ENCODE measurements at regions not wholly inside any gene's neighbourhood (a gene's known extent, or its start where the extent isn't known, plus 50 kb on each side); places are given as distances from the start of the nearest gene placed in this dataset.

GRCh38 chr6:170137176-170137891 is 153.5 kb downstream of the DLL1 start:
- no peak for DNase-seq (ENCODE audit: extremely low read depth, low read depth)

- DNase-seq (ENCODE audit: extremely low read depth, low read depth), result no peak
Measured at GRCh38 chr6:170136541-170137175, 154.2 kb downstream of the DLL1 start.

DNA sequence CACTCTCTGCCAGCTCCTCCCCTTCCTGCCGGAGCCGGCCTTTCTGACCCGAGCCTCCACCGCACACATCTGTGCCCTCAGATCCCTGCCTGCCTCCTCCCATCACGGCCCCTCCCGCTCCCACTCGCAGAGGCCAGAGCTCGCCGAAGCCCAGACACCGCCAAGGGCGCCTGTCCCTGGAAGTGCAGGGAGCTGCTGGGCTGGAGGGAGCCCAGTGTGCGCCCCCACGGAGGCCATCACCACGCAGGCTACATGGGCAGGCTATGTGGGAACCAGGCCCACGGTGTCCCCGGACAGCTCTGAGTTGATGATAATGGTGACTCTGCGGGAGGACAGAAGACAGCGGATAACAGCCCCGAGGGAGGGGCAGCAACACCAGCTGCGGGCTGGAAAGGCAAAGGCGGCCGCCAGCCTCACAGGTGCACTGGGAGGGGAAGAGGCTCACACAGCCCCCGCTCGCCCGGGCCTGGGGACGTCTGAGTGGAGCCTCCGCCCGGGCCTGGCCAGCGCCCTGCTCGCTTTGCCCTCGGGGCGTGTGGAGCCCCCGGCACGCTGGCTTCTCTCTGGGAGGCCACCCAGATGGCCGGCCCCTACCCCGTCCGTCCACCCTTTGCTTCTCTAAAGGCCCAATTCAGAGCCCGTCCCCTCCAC is 154.9 kb downstream of the DLL1 start:
- no peak for DNase-seq (ENCODE audit: extremely low read depth, low read depth)

- no peak for DNase-seq (ENCODE audit: extremely low read depth, low read depth)
Measured at GRCh38 chr6:170135461-170135820, 155.4 kb downstream of the DLL1 start.

DNA sequence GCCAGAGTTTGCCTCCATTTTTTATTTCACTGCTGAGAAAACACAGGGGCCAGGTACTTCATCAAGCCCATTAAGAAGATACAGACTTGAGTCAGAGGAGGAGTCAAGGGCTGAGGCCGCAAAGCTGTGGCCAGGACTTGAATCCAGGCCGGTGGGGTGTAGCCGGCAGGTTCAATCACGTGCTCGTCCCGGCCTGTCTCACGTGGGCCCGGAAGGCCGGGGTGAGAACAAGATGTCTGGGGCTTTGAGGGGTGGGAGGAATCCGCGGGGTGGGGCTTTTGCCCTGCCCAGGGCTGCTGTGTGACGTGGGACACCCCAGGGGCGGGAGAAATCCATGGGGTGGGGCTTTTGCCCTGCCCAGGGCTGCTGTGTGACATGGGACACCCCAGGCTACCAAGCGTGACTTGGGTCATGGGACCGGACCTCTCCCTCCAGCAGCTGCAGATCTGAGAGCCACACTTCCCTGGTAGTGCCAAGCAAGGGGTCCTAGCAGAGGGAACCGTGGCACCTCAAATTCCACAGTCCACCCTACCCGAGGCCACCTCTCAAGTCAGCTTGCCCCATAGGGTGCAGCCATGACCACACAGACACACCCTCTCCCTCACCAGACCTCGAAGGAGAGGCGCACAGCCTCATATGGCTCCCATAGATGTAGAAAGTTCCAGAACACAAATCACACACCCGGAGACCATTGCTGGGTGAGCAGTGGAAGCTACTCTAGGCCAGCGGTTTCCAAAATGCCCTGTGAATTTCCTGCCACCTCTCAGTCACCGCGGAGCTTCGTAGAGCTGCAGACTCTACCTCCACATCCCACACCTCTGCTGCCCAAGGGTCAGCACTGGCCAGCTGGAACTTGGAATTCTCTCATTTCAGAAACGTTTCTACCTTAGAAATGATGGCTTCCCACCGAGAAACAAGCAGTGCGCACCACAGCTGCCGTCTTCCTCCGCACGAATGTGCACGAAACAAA is 156.1 kb downstream of the DLL1 start:
- no peak for DNase-seq (ENCODE audit: extremely low read depth, low read depth)

DNA sequence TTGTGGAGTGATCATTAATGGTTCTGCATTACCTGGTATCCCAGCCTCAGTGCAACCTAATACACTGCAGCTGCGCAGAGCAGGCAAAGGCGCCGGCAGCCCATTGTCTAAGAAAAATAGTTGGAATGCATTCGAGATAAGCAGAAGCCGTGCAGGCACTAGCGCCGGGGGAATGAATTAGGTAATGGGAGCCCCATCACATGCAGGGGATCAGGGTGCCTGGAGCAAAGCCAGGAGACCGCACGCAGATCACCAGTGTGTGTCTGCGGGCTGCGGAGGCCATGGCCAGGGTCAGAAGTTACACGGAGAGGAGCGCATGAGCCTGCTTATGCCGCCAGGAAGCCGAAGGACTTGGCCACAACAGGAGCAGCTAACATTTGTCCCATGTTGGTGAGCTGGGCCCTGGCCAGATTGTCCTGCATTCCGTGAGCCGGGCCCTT is 156.8 kb downstream of the DLL1 start:
- DNase-seq (ENCODE audit: extremely low read depth, low read depth), result no peak

DNA sequence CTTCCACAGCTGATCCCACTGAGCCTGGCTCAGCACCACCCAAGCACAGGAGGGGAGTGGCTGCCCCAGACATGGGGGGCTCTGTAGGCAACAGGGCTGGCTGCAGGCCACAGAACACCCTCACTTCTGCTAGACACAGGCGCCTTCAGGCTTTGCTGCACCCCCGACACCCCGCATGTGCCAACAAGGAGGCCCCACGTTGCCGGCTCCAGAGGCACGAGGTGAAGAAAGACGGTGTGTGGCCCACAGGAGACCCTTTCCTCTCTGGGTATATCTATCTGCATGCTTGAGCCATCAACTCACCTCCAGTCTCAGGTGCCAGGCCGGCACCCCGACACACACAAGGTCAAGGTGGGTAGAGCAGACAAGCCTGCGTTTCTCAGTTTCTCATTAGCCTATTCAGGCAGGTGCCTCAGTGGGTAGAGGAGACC is 158.3 kb downstream of the DLL1 start:
- no peak for DNase-seq (ENCODE audit: extremely low read depth, low read depth)

- no peak for DNase-seq (ENCODE audit: extremely low read depth, low read depth)
Measured at GRCh38 chr6:170132011-170132521, 158.8 kb downstream of the DLL1 start.

DNA sequence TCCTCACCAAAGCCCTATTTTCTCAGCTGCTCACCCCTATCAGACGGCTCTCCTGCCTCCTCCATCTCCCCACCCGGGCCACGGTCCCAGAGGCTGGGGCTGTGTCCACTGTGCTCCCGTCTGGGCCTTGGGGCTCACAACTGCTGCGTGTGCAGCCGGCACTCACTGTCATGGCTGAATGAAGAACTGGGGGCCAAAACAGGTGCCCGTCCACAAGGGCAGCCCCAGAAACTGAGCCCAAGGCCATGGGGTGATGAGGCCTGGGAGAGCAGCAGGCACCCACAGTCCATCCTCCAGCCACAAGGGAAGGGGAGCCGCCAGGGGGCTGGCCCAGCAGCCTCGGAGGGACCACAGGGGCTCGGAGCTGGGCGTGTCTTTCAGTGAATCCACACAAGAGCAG is 159.5 kb downstream of the DLL1 start:
- no peak for DNase-seq (ENCODE audit: extremely low read depth, low read depth)

GRCh38 chr6:170130771-170131241 is 160.1 kb downstream of the DLL1 start:
- no peak for DNase-seq (ENCODE audit: extremely low read depth, low read depth)

DNA sequence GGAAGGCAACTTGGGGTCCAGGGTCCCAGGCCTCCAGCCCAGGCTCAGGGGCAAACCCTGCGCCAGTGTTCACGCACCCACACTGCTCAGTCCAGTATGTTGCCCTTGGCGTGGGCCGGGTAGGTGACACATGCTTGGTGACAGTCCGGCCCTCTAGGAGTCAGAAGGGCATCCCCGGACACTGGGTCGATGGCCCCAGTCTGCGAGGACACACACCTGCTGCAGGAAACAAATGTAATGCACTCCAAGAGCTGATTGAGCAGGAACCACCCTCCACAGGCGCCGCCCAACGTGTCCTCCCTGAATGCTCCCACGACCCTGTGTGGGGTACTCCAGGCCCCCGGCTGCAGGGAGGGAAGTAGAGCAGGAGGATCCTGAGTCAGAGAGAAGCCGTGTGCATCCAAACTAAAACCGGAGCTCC is 160.7 kb downstream of the DLL1 start:
- DNase-seq (ENCODE audit: extremely low read depth, low read depth), result no peak

DNA sequence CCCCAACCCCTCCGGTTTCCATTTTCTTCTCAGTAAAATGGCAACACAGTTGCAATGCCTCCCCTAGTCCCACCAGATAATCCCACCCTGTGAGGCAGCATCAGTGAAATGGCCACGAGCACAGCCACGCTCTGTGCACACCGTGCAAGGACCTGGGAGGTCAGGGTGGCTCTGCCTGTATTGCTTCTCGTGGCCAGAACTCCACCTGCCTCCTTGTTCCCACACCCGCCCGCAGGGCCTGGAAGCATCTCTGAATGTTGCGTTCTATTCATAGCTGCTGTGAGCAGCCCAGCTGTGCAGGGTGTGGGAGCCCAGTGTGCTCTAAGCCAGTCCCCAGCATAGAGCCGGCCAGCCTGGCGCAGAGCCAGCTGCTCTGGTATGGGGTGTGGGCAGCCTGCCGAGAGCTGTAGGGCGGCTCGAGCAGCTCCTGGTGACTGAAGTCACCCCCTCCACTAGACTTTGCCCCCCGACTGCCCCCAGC is 161.1 kb downstream of the DLL1 start:
- DNase-seq (ENCODE audit: extremely low read depth, low read depth), result no peak

- no peak for DNase-seq (ENCODE audit: extremely low read depth, low read depth)
Measured at GRCh38 chr6:170128811-170129681, 161.8 kb downstream of the DLL1 start.

DNA sequence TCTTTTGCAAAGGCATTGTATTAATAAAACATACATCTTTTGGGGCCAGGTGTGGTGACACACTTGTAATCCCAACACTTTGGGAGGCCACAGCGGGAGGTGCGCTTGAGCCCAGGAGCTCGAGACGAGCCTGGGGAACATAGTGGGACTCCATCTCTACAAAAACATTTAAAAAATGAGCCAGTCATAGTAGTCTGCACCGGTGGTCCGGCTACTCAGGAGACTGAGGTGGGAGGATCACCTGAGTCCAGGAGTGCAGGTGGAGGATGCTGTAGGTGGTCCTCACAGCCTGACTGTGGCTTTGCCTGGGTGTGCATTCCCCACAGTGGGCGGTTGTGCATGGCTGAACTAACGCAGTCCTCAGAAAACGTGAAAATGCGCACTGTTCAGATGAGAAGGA is 162.5 kb downstream of the DLL1 start:
- DNase-seq (ENCODE audit: extremely low read depth, low read depth), result no peak

DNA sequence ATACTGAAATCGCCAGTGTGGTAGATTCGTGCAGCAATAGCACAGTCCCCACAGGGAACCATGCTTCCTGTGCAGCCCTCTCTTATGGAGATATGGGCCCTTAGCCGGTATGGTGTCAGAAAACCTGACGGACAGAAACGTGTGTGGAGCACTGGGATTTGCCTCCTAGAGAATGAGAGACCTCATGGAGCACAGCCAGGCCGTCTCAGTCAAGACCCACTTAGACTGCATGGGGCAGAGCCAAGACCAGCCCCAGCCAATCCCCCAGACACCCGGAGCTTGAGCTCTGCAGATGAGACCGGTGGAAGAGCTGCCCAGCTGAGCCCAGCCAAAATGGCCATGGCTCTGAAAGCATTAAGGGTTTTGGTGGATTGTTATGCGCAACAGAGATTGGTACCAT is 163.7 kb downstream of the DLL1 start:
- DNase-seq (ENCODE audit: extremely low read depth, low read depth), result no peak

DNA sequence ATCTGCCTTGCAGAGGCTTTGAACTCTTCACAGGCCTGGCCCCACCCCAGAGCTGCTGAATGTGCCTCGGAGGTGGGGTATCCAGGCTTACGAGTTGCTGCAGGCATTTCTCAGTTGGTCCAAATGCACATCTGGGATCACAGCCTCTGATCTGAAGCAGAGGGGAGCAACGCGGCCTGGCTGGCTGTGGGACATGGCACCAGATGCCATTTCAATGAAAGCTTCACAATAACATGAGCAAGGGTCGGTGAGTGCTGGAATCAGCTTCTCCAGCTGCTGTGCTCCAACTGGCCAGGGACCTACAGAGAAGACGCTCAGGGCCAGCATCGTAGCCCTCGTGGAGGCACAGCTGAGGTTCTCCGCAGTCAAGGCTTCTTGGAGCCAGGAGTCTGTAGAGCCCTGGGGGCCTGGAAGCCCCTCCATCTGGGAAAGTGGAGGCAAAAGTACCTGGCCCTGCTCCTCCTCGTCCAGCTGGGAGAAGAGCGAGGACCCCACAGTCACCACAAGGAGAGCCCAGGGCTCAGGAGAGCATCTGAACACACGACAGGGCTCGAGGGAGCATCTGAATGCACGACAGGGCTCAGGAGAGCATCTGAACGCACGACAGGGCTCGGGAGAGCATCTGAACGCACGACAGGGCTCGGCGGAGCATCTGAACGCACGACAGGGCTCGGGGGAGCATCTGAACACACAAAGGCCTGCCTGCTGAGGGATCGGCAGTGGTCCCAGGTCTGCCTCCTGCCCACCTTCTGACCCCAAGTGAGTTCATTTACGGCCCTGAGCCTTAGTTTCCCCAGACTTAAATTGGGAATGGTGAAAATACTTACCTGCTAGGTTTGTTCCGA is 165.2 kb downstream of the DLL1 start:
- DNase-seq (ENCODE audit: extremely low read depth, low read depth), result no peak

GRCh38 chr6:170124836-170125235 is 166.0 kb downstream of the DLL1 start:
- DNase-seq (ENCODE audit: extremely low read depth, low read depth), result no peak

DNA sequence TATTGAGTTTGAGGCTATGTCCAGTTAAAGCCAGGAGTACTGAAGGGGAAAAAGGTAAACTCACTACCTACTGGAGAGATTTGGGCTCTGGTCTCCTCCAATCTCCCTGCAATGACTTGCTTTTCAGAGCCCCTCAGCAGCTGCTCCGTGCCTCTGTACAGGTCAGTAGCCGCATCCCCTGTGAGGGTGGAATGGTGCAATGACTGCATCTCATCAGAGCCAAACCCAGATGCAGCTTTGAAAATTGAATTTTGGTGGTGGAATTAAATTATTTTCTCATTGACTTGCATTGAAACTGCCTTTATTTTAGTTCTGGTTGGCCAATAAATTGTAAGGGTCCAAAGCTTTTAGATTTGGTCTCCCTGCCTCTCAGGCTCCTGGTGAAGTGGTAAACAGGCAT is 166.7 kb downstream of the DLL1 start:
- no peak for DNase-seq (ENCODE audit: extremely low read depth, low read depth)

All from NCI-H460 (cell line).